Activated CD8-positive, alpha-beta memory T cell treated with anti-CD3 and anti-CD28 coated beads for 48 hours (primary cell): ENCODE measurements at regions not wholly inside any gene's neighbourhood (a gene's known extent, or its start where the extent isn't known, plus 50 kb on each side); places are given as distances from the start of the nearest gene placed in this dataset.

Source experiments
- DNase-seq, 3 experiments: peaks; one replicate each; pipeline ENCODE4 v3.0.0-alpha.2; 2020; ENCODE audit warnings: low read depth in 2 of 3, low spot score in 2 of 3

DNA sequence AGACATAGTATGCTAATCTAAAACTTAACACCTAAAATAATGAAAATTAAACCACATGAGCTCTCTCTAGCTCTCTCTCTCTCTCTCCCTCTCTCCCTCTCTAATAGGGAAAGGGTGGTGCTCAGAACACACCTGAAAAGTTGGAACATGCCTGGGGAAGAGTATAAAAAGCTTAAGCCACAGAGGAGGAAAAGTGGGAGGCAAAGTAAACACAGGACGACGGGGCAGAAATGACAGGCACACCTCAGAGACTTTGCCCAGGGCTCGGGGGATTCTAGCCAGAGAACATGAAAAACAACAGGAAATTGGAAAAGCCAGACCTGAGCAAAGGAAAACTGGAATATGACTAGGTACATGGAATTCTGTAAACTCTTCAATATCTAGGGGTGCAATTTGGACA, 666.1 kb downstream of the BCL11A start:
- DNase-seq = no peak

DNA sequence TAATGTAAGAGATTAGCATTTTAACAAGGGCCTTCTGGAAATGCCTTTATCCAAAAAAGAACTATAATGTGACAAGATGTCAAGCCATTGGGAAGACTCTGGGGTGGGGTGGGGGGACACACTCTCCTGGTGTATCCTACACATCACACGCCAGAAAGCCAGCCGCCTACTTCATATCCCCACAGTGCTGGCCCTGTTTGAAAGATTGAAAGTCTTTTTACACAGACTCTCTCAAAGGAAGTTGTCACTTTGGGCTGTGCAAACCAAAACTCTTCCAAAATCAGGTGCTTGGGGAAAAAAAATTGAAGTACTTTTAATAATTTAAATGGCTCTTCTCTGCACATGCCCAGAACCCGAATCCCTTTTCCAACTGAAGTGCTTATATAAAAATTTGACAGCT, 666.7 kb downstream of the BCL11A start:
- DNase-seq = no peak

DNA sequence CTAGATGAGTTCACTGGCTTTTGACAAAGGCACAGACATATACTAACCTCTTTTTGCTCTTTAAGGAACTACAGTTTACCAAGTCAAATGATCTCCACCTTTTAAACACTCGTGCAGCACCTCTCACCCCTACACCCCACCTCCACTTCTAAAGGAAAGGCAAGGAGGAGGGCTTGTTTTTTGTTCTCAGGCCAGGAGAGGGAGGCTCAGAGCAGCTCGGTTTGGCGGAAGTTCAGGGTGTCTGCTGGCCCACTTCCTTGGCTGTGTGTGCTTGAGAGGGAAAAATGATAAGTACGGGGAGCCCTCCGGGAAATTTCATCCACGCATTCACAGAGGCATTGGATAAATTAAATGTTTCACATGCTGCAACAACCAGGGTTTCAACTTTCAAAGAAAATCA, 667.9 kb downstream of the BCL11A start:
- DNase-seq = no peak

DNA sequence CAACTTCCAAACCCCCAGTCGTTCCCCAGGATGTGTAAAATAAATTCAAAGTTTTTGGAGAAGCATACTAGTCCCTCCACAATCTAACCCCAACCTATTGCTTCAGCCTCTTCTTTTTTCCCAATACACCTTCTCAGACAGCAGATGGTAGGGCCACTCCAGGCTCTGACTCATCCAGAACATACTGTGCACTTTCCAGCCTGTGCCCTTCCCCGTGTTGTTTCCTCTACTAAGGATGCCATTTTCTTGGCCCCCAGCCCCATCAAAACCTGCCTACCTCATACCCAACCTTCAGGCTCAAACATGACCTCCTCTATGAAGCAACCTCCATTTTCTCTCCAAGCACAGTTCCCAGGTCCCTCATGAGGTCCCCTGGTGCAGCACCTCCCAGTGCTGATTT, 669.3 kb downstream of the BCL11A start:
- DNase-seq = no peak

GRCh38 chr2:59882822-59883221, 670.6 kb downstream of the BCL11A start:
- DNase-seq = no peak

- no peak for DNase-seq
These were observed 671.2 kb downstream of the BCL11A start for GRCh38 chr2:59882279-59882678.

GRCh38 chr2:59881218-59881617, 672.2 kb downstream of the BCL11A start:
- no peak for DNase-seq

GRCh38 chr2:59879700-59880131, 673.7 kb downstream of the BCL11A start:
- no peak for DNase-seq

DNA sequence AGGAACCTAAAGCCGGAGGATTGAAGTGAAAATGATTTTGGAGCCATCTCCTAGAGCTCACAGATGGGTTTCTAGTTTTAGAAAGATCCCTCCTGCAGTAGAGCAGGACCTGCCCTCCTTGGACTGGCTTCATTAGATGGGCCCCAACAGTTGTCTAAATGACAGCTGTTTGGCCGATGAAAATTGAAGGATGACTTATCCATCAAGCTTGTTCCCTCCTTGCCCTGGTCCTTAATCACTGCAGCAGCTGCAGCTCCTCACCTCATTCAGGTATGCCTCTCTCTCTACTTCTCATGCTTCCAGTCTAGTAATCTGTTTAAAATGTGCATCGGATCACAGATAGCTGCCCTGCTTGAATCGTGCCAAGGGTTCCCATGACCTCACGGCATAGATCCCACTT, 677.6 kb downstream of the BCL11A start:
- DNase-seq = no peak

- DNase-seq = no peak
These were observed 678.3 kb downstream of the BCL11A start for GRCh38 chr2:59874971-59875755.

GRCh38 chr2:59874361-59874760, 679.1 kb downstream of the BCL11A start:
- no peak for DNase-seq

DNA sequence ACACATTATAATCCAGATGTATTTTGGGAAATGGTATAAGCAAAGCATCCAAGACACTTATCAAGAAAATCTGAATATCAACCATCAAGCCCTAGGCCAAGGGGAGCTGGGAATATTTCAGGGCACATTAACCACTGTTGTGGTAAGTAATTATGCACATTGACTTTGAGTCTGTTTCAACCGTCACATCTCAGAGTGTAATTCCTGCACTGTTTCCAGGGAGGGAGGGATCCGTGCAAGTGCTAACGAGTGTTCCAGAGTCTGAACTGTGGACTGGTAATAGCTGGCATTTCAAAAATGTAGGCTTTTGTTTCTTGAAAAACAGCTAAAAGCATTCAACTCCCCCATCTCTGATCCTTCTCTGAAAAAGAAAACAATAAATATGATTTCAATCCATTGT, 681.6 kb downstream of the BCL11A start:
- DNase-seq = no peak

GRCh38 chr2:59868981-59869380, 684.5 kb downstream of the BCL11A start:
- DNase-seq = no peak

- DNase-seq = no peak
These were observed 687.0 kb downstream of the BCL11A start for GRCh38 chr2:59866436-59866835.

DNA sequence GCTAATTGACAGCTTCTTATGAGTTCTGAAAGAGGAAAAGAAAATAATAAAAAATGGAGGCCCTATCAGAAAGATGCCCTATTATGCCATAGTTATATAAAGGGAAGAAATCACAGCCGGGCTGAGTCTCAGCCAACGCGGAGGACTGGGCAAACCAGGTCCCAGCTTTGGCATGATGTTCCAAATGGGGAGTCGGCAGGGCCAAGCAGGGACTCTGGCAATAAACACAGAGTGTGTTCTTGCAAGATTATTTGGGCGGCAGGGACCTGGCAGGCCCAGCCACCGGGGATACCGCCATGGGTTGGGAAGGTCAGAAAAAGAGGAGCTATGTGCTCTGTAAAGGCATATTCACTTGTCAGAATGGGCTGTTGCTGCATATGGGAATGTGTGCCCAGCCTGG, 694.9 kb downstream of the BCL11A start:
- no peak for DNase-seq

- DNase-seq = no peak
These were observed 696.3 kb downstream of the BCL11A start for GRCh38 chr2:59857109-59857508.

GRCh38 chr2:59856391-59856790, 697.1 kb downstream of the BCL11A start:
- no peak for DNase-seq

GRCh38 chr2:59853032-59853431, 700.4 kb downstream of the BCL11A start:
- no peak for DNase-seq

- no peak for DNase-seq
These were observed 701.5 kb downstream of the BCL11A start for GRCh38 chr2:59851836-59852475.

GRCh38 chr2:59850554-59850953, 702.9 kb downstream of the BCL11A start:
- no peak for DNase-seq

- DNase-seq = no peak
These were observed 719.5 kb downstream of the BCL11A start for GRCh38 chr2:59833941-59834340.

DNA sequence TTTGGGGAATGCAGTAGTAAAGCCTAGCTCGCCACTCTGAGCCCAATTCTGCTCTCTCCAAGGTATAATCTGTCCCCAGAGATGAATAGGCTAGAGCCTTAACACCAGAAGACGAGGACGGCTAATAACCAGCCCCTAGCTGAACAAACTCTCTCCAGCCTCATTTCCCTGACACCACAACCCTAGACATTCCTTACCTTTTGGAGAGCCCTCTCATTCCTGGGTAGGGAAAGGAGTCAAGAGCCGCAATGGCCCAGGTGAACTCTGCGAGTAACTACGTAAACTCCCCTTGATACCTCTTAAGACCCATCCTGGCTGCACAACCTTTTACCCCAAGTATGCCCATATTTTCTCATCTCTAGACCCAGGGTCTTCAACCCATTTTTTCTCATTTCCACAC, 722.9 kb downstream of the BCL11A start:
- no peak for DNase-seq

- no peak for DNase-seq
These were observed 725.8 kb downstream of the BCL11A start for GRCh38 chr2:59827677-59828076.
